GM21423 (cell line): ENCODE measurements at regions not wholly inside any gene's neighbourhood (a gene's known extent, or its start where the extent isn't known, plus 50 kb on each side); places are given as distances from the start of the nearest gene placed in this dataset.

Experiments
- ATAC-seq: cut with Tn5 transposase; IDR thresholded peaks from one replicate; pipeline ENCODE4 v1.9.1; 2021; ENCODE audit warnings: mild to moderate bottlenecking, moderate library complexity; ENCODE audit not compliant: unreplicated experiment

DNA sequence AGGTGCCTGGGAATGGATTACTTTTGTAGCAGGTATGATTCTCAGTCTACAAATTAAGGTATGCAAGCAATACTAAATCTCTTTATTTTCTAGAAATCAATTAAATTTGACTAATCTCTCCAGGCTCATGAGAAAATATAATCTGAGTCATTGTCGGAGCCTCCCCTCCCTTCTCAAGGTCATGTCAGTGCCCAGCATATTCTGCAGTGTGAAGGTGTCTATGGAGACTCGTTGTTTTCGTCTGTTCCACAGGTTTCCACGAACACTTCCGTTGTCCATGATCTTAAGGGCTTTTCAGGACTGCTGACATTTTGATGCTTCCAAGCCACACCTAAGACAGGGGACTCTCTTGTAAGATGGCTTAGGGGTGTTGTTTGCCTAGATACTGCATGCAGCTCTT lies 56.6 kb upstream of the SCOC start:
- ATAC-seq = no peak

DNA sequence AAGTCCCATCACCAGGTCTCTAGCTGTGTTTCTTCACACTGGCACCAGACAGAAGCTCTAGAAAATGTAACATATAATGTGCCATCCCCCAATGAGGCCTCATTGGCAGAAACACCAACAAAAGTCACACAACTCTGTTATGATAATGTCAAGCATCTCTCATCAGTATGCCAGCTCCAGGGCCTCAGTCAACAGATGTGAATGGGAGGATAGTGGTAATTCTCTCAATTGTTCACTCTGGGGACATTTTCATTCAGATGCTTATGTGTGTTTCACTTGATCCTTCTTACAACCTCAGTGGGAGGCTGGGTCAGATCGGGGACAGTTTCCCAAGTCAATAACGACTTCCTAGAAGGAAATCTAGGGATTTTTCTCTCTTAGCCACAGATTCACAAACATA lies 57.5 kb upstream of the SCOC start:
- ATAC-seq = no peak

- ATAC-seq = no peak
Observed at GRCh38 chr4:140315438-140315837, 58.0 kb upstream of the SCOC start.

DNA sequence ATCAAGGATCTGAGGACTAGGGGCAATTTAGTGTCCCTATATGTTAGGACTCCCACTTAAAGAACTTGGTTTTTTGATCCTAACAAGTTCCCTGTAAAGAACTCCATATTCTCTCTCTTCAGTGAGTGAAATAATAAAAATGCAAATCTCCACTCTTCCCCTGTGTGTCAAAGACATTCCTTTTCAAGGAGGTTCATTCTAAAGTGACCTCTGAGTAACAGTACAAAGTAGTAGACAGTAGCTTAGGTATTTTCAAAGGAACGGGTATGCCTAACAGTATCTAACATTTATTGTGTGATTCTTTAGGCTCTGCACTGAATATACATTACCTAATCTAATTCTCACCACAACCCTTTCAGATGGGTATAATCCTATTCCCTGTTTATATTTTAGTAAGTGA lies 58.4 kb upstream of the SCOC start:
- ATAC-seq = no peak

- no peak for ATAC-seq
Observed at GRCh38 chr4:140312100-140312499, 61.3 kb upstream of the SCOC start.

DNA sequence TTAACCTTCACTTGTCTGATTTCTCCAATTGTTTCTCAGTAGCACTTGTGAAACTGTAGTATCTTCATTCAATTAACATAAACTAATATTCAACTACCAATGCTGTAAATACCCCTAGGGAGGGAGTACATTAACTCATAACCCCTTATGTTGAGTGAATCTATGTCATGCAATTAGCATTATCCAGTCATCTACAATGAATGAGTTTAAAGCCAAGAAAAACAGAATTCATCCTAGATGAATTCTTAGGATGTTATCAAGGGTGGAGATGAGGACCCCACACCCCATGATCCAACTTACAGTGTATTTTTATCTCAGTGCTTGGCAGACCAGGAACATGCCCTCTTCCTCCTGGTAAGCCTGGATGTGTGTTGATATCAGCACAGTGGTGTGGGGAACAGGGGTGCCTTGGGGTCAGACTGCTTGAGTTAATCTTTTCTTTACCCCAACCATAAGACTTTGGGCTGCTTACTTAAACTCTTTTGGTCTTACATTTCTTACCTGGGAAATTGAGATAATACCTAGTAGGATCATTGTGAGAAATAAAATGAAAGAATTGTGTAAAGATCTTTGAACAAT lies 62.1 kb upstream of the SCOC start:
- no peak for ATAC-seq

GRCh38 chr4:140309124-140309870 lies 64.1 kb upstream of the SCOC start:
- no peak for ATAC-seq

DNA sequence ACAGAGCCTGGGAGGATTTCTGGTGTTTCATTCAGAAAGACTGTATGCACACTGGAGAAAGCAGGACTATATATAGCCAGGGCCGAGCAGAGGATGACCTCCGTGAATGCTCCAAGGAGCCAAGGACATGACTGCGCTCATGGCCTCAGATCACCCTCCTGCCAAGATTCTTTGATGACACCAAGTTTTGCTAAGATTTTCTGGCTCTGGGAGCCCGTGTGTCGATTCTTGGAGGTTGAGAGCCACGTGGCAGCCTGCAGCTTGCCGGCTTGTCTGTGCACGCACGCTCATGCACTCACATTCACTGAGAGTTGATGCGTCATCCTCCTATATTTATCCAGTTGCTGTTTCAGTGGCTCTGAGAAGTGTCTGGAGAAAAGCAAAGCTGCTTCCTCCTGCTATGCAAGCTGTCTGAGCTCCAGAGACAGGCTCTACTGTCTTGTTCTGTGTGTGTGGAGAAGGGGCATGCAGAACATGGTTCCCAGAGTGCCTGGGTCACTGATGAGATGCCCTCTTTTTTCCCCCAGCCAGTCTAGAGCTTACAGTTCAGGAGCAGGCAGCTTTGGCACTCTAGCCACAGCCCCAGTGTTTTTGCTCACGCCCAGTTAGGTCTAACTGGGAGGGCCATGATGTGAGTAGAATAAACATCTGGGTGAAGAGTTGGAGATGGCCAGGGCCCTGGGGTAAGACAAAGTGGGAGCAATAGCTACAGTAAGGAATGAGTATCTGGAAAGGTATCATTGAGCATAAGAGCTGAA lies 64.9 kb upstream of the SCOC start:
- ATAC-seq = no peak

DNA sequence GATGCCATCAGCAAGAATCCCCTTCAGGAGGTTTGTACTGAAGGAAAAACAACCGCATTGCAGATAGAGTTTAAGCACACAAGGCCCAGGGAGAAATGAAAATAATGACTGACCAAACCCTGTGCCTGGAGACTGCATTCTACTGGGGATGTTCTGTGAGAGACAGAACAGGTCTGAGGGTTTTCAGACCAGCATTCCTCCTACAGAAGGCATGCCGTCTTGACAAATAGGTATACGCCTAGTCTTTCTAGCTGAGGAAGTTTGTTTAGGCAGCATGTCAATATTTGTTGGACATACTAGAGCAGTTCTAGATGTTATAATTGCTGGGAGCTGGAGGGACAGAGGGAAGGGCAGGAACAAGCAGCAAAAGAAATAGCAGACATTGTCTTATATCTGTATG lies 68.4 kb upstream of the SCOC start:
- ATAC-seq = no peak

- ATAC-seq = no peak
Observed at GRCh38 chr4:140304346-140304745, 69.1 kb upstream of the SCOC start.

- ATAC-seq = no peak
Observed at GRCh38 chr4:140302151-140302859, 71.1 kb upstream of the SCOC start.

DNA sequence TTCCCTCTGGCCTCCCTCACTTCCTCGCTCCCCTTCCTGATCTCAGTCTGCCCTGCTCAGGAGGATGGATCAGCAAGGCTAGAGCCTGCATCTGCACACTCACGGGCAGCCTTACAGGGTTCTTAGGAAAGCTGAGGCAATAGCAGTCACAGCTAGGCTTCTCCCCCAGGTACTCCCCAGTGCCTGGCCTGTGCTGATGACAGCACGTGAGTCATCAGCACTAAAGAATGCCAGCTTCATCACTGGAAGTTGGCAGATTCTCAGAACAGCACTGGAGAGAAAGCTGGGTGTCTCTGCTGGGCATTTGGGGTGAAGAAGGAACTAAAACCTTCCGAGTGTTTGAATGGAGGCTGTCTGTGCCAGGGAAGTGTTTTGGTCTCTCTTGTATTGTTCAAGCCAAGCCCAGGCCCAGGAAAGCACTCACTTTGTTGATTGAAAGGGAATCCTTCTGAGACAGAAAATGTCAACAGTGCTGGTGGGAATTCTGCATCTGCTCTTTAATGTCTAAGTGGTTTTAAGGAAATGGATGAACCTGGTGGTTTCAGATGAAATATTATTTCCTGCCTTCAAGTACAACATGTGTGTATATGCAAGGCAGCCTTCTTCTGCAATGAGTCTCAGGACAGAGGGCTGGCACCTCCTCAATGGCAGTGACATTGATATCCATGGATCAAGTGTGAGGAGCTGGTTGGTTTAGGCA lies 73.0 kb upstream of the SCOC start:
- no peak for ATAC-seq

DNA sequence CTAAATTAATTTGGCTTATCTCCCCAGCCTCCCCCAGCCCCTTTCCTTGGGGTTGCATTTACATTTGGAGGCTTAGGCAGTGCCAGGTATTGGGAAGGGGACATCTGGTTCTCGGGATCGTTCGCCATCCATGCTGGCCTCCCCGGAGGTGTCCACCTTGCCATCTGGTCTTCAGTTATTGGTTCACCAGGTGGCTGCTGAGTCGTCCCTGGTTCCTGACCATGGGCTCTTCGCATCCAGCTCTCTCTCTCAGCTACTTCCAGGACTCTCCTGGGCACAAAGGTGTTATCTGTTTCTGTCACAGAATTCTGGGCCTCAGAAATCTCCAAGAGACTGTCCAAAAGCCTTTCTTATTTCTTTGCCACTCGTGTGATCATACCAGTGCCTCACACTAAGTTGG lies 75.4 kb upstream of the SCOC start:
- no peak for ATAC-seq

GRCh38 chr4:140297221-140297570 lies 76.2 kb upstream of the SCOC start:
- ATAC-seq = no peak

DNA sequence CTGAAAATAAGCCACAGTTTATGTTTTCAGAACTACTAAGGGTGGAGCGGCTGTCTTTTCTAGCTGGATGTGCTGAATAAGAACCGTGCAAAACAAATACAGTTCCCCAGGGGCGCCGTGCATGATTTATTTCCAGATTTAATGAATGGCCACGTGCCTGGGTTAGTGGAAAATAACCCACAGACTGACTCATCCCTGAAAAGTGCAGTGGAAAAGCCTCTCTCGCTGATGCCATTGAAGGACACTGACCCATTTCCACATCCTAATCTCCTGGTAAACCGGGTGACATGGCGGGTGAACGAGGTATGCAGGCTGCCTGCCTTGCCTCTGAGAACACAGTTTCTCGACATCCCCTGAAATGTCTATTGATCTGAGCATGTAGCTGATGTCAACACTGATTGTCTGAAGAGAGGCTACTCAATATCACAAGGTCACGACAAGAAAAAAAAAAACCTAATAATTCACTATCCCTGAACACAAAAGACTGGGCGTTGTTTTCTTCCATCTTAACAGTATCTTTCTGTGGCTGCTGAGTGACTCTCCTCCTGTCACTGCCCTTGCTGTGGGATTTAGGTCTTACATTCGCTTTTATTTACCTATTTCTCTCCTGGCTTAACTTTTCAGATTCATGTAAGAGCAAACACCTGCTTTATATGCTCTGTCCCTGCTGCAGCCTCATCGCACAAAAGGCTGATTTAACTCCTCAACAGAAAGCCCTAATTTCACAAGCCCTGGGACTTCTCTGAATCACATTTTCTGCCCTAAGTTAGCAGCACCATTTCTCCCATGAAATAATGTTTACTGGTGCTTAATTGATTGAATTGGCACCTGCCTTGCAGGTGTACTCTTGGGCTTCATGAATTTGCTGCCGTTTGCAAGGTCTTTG lies 76.9 kb upstream of the SCOC start:
- no peak for ATAC-seq

GRCh38 chr4:140293979-140294378 lies 79.5 kb upstream of the SCOC start:
- no peak for ATAC-seq

- no peak for ATAC-seq
Observed at GRCh38 chr4:140291259-140291658, 82.2 kb upstream of the SCOC start.

GRCh38 chr4:140289486-140289885 lies 84.0 kb upstream of the SCOC start:
- ATAC-seq = no peak

DNA sequence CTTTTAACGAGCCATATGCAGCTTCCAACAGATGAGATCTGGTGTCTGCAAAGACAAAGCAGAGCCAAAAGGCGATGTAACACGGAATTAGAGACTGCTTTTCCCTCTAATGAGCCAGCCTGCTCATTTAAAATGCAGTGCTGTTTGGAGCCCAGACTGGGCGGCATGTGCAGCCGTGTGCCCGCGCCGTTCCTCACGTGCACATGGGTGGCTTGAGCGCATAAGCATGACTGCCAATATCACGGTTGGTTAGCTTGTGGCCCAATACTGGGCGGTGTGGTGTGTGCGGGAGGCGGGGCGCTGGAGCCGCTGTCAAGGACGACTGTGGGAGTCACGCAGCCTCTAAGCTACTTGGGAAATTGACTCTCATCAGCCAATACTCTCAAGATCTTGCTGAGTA lies 87.0 kb upstream of the SCOC start:
- no peak for ATAC-seq

DNA sequence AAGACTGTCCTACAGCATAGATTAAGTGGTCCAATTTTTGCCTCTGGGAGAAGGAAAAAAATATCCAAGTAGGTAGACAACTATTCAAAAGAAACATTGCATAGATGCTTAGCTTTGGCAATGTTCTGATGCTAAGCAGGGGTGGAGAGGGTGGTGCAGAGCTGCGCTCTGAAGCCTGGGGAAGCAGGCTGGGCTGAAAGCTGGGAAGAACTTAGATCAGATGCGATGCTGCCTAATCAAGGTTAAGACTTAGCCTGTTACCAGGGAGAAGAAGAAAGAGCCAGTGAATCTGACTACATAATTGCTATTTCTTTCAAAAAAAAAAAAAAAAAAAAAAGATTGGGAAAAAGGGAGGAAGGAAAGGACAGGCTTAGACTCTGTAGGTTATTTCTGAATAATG lies 89.0 kb upstream of the SCOC start:
- ATAC-seq = no peak
